NCI-H1930 (cell line): ENCODE measurements at regions not wholly inside any gene's neighbourhood (a gene's known extent, or its start where the extent isn't known, plus 50 kb on each side); places are given as distances from the start of the nearest gene placed in this dataset.

Experiments used
- DNase-seq, 2 experiments: peaks; one replicate each; lab custom pipeline; 2025; lab: John Stamatoyannopoulos, UW

DNA sequence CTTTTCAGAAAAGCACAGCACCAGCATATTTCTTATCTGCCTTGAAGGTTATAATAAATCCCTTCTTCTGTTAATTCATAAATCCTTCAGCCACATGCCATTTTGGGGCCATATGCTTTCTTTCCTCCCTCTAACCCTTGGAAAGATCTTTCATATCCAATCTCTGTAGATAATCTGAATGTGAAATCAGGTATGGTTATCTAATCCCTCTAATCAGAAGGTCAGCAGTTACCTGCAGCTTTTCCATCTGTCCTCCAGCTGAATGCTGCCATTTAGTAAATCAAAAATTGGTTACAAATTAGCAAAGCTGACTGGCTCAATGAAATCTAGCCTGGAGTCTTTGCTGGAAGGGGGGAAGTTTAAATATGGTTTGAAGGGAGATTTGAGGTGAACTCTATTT lies 230.5 kb downstream of the PIK3C3 start:
- DNase-seq = no peak

DNA sequence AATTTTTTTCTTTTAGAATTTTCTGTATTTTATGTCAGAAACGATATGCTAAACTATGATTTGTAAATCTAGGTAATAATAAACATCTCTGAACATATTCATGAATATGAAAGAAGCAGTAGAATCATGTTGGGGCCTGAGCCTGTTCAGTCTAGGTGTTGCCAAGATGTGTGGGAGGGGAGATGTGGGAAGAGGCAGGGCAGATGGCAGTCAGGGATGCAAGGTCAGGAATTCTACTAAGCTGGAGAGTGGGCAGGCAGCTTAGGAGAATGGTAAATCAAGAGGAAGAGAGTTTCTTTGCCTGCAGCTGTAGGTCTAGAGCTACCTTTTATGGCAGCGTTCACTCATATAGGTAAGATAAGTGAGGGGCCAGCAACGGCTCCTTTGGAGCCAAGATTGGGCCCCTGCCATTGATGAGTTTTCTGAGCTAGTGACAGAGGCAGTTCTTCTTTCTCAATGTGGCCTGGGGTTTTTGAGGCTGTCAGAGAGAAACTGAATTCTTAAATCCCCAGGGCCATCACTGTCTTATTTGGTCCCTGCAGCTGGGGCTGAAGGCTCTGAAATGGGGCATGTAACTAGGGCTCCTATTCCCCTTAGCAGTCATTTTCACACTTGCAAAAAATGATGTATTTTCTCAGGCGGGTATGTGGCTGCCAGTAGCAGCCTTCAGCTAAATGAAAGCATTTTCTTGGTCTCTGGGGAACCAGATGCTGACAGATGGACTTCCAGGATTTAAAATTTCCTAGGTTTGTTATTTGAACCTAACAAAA lies 232.8 kb downstream of the PIK3C3 start:
- no peak for DNase-seq

DNA sequence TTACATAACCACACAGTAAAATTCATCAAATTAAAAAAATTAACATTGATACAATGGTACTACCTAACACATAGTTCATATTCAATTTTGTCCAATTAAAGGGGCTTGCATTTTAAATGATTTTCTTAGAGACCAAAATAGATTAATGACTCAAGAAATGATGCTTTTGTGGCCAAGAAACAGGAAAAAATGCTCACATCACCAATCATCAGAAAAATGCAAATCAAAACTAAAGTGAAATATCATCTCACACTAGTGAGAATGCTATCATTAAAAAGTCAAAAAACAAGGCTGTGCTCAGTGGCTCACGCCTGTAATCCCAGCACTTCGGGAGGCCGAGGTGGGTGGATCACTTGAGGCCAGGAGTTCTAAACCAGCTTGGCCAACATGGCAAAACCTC lies 235.6 kb downstream of the PIK3C3 start:
- DNase-seq = no peak

DNA sequence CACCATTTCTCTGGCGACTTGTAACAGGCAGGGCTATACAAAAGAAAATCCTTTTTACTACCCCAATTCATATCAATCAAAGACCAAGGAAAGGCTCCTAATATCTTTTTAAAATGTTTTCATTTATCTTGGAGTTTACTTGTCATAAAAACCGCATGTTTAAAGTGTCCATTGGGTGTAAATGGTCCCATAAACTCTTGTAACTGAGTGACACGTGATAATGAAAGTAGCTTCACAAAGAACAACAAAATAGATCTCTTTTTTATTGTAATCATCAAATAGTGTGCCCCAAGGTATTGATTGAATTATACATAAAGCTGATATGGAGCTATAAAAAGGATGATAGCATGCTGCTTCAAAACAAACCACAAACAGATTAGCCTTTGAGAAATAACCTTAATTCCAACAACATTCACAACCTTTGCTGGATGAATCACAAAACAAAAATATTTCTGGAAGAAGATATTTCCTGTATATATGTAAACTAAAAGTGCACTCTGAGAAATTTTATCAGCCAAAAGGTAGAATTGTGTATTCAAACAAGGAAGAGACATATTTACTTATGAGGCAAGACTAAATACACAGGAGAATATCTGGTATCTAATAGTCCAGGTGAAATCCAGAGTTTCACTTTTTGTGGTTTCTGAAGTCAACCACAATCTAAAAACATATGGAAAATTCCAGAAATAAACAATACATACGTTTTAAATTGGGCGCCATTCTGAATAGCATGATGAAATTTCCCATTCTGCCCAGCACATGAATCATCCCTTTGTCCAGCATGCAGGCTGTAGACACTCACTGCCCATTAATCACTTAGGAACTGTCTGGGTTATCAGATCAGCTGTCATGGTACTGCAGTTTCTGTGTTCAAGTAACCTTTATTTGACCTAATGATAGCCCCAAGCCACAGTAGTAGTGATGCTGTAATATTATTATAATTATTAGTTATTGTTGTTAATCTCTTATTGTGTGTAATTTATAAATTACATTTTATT lies 237.5 kb downstream of the PIK3C3 start:
- DNase-seq = peak; percentile 11 to 51

DNA sequence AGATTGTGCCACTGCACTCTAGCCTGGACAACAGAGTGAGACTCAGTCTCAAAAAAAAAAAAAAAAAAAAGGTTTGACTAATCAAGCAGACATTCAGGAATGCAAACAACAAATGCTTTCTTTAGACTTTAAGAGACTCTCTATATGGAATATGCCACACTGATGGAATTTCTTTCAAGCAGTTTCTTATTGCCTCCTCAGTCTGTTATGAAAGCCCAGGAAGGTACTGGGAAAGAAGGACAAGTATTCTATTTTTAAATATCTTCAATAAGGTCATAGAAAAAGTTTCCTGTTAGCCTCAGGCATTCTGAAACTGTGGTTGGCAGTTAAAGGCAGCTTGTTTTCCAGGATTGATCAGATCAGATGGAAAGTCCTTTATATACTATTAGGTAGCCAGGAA lies 241.6 kb downstream of the PIK3C3 start:
- DNase-seq = no peak

DNA sequence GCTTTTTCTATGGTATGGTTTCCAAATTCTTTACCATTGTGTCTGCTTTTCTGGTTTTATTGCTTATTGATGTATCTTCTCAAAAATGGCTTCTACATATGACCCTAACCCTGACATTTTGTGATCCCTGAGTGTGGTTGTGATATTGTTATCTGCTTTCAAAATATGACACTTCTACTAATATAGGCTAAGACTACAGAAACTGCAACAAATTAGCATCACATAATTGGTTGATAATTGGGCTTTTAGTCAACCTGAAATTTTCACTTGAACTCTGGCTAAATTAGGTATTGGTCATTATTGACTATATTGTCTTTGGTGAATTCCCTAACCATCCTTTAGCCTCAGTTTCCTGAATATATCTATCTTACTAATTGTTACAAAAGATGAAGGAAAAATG lies 246.1 kb downstream of the PIK3C3 start:
- DNase-seq = no peak

DNA sequence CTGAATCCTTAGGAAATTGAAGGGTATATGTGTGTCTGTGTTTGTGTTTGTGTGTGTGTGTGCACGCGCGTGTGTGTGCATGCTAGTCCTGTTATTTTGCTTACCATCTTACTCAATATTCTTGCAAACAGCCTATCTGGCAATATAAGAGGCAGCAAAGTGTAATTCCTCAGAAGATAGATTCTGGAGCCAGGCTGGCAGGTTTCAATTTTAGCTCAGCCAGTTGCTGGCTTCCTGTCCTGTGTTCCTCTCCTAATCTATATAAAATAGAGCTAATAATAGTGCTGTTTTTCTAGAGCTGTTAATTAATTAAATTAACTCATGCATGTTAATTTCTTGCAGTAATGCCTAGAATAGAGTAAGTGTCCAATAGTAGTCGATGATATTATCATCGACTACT lies 256.2 kb downstream of the PIK3C3 start:
- no peak for DNase-seq

DNA sequence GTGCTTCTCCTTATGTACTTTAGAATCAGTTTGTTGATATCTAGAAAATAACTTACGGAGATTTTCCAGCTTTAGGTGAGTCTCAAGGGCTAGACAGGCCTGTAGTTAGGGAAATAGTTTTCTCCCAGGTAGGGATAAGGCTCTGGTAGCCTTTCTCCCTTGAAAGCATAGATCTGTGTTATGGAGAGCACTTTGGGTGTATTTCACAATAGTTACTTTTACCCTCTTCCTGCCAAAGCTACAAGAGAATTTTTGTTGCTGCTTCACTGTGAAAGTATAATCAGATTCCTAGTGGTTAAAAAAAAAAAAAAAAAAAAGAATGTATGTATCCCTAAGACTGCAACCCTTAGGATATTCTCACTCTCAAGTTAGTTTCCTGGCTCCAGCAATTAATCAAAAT lies 267.5 kb downstream of the PIK3C3 start:
- DNase-seq = no peak

DNA sequence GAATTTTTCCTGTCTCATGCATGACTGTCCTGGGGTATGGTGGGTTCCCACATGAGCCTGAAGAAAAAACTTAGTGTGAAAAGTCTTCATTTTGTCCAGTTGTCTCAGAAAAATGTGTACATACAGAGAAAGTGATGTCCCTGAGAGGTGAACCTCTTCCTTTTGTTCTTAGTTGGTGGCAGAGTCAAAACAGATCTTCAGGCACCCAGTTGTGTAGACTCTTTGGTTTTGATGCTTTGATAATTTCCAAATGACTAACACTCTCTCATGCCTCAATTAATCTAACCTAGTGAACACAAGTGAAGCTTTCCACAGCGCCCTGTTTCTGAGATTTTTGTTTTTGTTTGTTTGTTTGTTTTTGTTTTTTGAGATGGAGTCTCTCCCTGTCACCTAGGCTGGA lies 273.5 kb downstream of the PIK3C3 start:
- no peak for DNase-seq

DNA sequence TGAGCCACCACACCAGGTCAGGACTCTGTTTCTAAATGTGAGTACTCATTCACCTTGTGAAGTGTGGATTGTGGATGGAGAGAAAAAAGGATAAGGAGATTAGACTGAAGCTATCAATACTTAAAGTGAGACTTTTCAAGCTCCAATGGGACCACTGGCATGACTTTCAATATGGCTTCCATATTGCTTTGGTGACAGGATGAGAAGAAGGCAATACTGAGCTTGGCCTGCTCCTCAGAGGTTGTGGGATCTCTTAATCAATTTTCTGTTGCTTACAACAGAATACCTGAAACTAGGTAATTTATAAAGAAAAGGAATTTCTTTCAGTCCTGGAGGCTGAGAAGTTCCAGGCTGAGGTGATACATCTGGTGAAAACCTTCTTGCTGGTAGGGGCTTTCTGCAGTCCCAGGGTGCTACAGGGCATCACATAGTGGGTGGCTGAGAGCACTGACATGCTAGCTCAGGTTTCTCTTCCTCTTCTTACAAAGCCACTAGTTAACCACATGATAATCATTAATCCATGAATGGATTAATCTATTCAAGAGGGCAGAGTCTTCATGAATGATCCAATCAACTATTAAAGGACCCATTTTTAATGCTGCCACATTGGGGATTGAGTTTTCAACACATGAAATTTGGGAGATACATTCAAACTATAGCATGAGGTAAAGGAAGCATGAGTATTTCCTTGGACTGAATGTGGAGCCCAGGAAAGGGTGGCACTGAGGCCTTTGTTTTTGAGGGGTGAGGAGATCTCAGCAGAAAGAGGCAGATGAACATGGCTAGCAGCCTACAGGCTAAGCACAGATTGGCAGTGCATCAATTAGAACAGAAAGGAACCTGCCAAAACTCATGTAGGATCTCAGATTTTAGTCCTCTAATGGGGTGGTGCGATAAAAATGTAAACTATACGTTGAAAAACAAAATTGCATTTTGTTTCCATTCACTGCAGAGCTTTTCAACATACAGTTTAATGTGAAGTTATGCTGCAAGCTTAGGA lies 274.5 kb downstream of the PIK3C3 start:
- no peak for DNase-seq

DNA sequence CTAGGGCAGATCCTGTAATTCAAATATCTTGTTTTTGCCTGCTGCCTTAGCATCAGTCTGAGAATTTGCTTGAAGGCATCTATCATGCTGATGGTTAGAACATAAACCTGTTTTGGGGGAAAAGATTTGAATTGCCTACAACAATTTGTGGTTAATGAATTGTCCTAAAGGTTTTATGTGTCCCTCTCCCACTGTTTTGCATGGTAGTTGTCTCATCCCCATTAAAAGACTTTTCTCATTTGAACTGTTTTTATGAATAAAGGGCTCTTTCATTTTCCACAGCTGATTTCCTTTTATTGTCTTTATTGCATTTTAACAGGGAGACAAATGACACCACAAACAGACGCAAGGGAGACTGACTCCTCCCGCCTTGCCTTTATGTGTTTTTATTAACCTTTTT lies 275.6 kb downstream of the PIK3C3 start:
- no peak for DNase-seq

DNA sequence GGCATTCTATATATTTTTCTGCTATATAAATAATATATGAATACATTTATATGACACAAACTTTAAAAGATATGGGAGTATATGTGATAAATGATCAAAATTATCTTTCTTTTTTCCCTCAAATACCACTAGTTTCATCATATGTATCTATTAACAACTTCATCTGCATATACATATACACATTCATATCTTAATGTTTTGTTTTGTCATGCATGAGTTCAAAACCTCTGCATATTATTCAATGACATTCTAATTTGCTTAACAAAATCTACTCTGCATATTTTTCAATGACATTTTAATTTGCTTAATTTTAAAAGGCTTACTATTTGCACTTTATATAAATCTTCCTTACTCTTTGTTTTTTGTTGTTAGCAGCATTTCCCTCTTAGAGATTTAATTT lies 276.2 kb downstream of the PIK3C3 start:
- no peak for DNase-seq

DNA sequence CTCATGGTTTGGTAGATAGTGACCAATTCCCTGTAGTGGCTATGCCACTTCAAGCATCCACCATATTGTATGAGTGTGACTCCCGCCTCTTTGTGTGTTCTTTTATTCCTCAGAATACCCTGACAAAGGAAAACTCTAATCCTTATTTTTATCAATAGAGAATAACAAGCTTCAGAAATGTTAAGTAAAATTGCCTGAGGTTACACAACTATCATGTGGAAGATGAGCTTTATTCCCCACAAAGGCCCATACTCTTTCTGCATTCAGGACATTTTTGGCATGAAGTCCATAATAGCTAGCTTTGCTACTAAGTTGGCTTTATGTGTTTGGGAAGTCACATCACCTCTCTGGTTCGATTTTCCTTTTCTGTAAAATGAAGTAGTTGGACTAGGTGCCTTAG lies 276.8 kb downstream of the PIK3C3 start:
- DNase-seq = no peak

DNA sequence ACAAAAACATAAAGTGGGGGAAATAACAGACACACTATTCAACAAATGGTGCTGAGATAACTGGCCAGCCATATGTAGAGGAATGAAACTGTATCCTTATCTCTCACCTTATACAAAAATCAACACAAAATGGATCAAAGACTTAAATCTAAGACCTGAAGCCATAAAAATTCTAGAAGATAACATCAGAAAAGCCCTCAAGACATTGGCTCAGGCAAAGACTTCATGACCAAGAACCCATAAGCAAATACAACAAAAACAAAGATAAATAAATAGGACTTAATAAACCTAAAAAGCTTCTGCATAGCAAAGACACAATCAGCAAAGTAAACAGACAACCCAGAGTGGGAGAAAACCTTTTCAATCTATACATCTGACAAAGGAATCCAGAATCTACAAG lies 278.9 kb downstream of the PIK3C3 start:
- DNase-seq = no peak

DNA sequence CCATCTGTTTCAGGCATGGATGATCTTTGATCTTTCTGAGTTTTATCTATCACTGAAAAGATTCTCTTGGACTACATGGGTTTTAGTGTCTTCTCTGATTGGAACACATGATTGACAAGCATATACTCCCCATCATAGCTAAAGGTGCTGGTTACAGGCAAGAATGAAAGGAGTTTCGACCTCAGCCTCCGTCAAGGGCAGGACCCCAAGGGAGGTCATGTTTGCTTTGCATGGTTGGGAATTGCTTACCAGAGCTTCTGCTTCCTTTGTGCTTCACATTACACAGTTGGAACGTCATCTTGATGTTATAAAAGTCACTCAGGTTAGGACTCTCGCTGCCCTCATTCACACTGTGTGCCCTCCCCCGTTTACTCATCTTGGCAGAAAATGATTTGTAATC lies 287.7 kb downstream of the PIK3C3 start:
- DNase-seq = no peak

DNA sequence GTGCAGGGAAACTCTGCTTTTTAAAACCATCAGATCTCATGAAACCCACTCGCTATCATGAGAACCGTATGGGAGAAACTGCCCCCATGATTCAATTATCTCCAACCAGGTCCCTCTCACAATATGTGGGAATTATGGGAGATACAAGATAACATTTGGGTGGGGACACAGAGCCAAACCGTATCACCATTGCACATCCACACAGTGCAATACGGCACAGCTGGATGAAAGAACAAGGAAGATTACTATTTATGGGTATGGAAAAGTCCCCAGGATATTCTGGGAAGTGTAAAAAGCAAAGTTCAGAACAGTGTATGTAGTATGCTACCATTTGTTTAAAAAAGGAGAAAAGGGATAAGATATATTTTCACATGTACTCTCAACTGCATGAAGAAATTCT lies 290.1 kb downstream of the PIK3C3 start:
- no peak for DNase-seq

DNA sequence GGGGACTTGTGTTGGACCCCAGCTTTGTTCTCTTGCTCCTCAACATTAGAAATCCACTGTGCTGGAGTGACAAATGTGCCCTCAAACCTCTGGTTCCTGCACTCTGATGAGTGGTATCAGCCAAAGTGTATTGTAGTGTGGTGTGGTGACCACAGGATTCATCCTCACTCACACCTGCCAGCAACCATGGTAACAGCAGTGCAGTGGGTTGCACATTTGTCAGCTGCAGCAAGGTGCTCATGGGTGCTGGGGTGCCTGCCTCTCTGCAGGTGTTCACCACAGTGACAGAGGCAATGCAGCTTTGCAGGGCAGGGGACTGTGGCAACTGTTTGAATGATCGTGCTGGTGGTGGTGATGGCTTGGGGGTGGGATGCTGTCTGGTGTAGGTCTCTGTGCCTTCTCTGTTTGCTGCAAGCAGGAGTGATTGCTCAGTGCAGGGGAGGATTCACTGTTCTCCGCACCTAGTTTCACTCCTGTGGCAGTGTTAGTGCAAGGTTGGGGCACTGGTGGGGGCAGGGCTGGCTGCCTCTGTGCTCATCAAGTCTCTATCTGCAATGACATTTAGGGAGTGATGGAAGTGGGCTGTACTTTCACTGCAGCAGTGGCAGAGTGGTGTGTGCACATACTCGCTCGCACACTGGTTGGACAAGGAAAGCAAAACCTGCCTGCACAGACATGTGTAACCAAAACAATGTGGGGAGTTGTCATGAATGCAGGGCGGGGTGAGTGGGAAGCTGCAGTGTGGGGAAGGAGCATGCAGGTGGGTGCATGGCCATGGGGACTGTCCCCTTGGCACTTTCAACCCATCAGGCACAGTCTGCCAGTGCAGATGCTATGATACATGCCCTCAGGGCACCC lies 301.1 kb downstream of the PIK3C3 start:
- DNase-seq = no peak

DNA sequence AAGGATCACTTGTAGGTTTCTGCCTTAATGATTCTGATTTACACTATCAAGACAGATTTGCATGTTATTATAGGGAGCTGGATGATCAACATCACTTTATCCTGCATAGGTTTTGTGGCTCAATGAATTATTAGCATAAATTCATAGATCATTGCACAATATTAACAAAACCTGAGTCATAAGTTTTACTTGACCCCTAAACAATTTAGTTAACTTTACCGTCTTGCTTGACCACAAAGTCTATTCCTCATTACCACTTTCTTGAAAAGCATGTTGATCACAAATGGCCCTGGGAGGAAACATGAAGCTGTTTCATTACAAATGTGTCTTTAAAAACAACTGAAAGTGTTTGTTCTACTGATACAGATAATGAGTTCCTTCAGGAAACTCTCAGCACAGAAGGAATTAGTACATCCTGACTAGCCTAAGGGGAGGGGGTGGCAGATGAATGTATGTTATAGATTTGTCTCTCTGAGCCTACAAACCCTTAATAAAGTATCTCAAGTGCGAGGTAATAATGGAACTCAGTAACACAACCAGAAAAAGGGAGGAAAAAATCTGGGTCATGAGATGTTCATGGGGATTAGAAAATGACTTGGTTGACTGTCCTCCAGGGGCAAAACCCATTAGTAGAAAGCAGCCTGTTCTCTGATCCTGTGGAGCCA lies 303.4 kb downstream of the PIK3C3 start:
- no peak for DNase-seq

DNA sequence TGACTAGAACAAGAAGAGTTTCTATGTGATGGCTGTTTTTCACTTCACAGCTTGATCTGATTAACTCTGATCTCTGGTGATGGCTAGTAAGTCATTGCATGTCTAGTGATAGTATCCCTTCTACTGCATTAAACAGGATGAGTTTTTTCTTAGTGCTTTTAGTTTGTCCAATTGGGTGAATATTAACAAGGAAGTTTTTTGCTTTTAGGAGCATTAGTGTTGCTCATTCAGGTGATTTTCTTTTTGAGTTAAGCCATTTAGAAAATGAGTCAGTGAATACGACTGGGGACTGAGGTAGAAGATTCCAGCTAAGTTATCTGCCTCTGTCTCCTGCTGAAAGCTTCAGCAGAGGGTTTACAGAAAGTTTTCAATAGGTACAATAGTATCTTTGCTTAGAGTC lies 306.7 kb downstream of the PIK3C3 start:
- DNase-seq = no peak

DNA sequence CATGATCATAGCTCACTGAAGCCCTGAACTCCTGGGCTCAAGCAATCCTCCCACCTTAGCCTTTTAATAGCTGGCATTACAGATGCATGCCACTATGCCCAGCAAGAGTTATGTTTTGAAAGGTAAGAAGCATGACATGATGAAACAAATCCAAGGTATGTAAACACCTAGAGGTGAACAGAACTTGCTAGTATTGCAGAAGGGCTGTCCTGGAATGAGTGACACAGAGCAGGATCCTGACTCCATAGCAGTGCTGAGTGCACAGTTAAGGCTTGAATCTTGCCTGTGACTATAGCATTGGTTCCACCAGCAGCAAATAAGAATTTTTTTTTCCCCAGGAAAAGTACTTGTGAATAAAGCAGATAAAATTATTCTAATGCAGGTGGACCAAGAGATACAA lies 309.5 kb downstream of the PIK3C3 start:
- DNase-seq = no peak
